22Rv1 (cell line): ENCODE measurements at regions not wholly inside any gene's neighbourhood (a gene's known extent, or its start where the extent isn't known, plus 50 kb on each side); places are given as distances from the start of the nearest gene placed in this dataset.

Experiments
- CTCF ChIP-seq: fragments of 450-650 bp; IDR thresholded peaks from 2 replicates; pipeline ENCODE4 v1.5.1; 2017; ENCODE audit warnings: mild to moderate bottlenecking
- ZFX ChIP-seq: fragments of 450-650 bp; IDR thresholded peaks from 2 replicates; pipeline ENCODE4 v1.6.1; 2017; ENCODE audit warnings: antibody characterized with exemption, borderline replicate concordance

GRCh38 chr2:121049131-121049530 is 235.9 kb downstream of the TFCP2L1 start:
- TF ChIP-seq CTCF (no peak), ZFX (no peak)
